ENCODE measurements at regions not wholly inside any gene's neighbourhood (a gene's known extent, or its start where the extent isn't known, plus 50 kb on each side); places are given as distances from the start of the nearest gene placed in this dataset.

- TF ChIP-seq CTCF (conservative IDR thresholded peaks at IDR 0.05) (no peak), ZFX (IDR thresholded peaks at IDR 0.05) (no peak)
Measured at GRCh38 chr12:107570721-107571120, 114.9 kb upstream of the PWP1 start.
